Hypothalamus (tissue), 51 donors: ENCODE measurements at regions not wholly inside any gene's neighbourhood (a gene's known extent, or its start where the extent isn't known, plus 50 kb on each side); places are given as distances from the start of the nearest gene placed in this dataset.
A peak's percentile ranks its signal among the peaks of the same experiment; 100 is the strongest.

ENCODE experiments used
- DNase-seq, 51 donors: peaks; one replicate each; lab custom pipeline; 2025; lab: John Stamatoyannopoulos, UW

DNA sequence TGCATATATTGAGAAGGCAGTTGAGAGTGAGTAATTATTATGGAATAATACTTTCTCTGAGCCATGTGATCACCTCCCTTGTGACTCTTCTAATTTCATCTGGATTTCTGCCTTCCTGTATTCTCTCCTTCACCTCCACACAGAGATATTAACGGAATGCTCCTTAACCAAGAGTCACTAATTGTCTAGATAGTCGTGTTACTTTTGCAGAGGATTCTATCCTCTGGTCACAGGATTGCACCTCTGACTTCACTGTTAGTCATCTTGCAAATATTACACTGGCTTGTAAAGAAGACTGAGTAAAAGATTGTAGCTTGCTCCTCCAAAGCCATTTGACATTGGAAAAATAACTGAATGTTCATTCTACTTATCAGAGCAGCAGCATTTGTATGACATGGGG, 160.9 kb downstream of the SH2D1A start:
- DNase-seq = peak in 1 of 51 donors; percentile 0

DNA sequence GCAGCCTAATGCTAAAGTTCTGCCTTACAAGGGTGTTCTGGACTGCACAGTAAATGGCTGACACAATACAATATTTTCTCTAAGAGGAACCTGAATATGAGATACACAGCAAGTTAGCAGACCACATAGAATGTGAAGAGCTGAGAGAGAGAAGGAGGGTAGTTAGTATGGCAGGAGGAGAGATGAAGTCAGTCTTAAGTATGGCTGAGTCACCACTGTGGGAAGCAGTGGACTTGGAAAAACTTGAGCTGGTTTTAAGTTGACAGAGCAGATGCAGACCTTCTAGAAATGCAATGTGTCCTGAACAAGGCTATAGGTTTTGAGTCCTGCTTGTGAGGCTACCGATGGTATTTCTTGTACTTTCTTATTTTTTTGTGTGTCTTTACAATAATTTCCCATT, 172.5 kb downstream of the SH2D1A start:
- DNase-seq = no peak

DNA sequence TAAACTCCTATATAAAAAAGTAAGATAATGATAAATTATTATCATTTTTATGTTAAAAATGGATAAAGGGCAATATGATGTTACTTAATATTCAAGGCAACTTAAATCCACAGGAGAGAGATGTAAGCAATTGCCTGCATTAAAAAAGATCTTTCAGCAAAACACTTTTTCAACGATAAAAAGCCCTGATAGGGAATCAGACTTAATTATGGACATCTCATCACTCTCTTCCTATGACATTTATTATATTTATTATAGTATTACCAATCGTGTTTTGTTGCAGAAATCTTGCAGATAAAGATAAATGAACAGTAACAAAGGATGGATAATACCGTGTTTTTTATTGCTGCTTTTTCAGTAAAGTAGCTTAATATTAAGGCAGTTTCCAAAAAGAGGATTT, 178.5 kb downstream of the SH2D1A start:
- no peak for DNase-seq

DNA sequence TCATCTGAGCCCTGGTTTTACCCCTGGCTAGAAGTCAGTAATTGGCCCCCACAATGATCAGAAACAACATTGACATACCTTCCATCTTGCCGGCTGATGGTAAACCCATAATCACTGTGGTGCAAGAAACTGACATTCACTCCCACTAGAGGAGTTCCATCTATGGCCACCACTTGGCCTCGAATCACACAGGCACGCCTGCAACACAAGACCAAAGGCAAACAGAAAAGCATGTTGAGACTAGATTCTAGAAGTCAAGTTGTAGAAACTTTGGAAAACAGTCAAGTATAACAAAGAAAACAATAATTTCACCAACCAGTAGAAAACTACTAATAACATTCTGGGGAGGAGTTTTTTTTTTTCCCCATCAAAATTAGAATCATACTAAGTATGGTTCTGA, 183.4 kb downstream of the SH2D1A start:
- DNase-seq = no peak

DNA sequence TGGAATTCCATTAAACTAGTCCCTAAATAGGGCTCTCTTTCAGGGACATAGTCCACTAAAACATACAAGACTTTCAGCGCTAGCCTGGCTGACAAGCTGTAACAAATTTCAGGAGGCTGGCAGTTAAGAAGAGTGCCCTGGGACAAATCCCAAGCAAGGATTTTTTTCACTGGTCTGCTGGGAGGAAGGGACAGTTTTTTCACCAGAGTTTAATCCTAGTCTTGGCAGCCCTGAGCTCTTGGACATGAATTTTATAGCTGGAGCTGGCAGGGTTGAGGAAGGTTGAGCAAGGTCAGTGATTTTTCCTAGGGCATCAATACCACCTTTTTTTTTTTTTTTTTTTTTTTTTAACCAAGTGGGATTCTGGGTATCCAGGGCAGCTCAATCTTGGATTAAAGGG, 184.4 kb downstream of the SH2D1A start:
- DNase-seq = peak in 5 of 51 donors; percentile 0 to 3 (median 0)

DNA sequence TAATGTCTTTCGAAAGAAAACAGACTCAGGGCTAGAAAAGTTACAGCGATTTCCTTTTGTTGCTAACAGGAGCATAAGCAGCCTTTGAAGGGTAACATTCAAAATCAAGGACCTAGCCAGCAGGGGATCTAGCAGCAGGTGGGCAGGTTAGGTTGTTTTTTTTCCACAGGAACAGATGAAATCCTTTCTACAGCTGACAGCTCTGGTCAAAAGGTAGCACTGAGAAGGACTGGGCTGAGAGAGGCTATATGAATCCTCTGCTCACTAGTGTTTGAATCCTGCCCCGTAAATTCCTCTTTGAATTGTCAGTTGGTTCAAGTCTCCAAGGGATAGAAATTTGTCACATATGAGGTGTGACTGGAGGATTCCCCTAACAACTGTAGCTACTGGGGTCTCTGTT, 188.2 kb downstream of the SH2D1A start:
- no peak for DNase-seq

DNA sequence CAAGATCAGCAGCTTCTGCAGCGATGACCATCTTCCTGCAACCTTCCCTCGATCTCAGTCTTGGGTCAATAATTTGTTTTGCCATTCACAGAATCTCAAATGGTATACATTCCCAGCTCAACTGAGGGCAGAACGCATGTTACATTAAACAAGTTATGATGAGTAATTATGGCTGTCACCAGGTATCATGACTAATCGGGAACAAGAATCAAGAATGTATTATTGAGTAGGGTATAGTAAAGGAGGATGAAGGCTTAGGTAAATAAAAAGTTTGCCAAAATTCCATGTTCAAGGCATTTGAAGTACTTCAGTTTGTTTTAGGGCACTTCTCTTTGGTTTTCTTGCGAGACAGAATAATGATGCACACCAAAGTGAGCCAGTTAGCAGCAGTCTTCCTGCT, 194.1 kb downstream of the SH2D1A start:
- no peak for DNase-seq

DNA sequence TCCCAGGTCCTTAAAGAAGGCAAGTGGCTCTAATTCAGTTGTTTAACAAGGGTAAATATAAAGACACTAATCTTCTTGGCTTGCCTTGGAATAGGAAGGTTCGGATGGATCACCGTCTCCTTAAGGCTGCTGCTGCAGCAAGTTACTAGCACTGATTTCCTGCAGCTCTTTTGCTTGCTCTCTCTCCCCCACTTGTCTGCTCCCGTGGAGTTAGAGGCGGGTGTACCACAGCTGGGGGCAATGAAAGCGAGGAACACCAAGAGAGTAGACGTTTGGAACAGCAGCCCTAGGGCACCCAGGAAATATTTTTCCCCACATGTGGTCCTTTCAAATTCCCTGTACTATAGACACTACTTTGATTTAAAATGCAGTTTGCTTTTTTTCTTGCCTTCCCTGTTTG, 202.2 kb downstream of the SH2D1A start:
- DNase-seq = no peak

DNA sequence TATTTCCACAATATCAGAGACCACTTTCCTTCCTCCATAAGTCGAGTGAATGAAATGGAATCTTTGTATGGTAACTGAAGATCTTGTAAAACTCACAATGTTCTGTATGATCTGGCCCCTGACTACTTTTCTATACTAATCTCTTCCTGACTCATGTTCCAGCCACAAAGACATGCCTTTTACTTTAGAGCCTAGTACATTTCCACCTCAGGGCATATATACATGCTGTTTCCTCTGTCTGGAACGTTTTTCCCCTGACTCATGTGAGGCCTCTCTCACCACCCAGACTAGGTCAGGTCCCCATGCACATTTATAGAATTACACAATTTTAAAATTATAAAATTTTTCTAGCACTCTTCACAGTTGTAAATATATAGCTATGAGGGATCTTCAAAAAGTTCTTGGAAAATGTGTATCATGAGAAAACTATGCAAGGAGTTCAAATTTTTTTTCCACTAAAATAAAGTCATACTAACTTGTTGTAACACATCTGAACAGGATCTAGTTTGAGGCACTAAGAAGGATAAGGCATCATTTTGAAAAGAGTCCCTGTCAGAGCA, 208.8 kb downstream of the SH2D1A start:
- DNase-seq = no peak

DNA sequence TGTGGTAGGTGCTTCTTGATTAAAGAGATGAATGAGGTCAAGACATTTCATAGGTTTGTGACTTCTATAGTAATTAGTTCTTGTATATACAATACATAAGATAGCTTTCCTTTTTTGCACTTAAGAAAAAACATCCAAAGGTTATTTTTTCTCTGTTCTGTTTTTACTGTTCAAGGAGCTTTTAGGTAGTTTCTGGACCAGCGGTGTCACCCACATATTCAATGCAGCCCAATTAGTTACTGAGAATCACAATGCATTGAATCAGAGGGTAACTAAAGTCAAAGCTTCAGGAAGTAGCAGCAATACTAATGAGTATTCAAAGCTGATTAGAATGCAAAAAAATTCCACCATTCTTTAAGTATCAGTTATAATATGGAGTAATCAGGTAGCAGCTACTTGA, 211.6 kb downstream of the SH2D1A start:
- DNase-seq = no peak

DNA sequence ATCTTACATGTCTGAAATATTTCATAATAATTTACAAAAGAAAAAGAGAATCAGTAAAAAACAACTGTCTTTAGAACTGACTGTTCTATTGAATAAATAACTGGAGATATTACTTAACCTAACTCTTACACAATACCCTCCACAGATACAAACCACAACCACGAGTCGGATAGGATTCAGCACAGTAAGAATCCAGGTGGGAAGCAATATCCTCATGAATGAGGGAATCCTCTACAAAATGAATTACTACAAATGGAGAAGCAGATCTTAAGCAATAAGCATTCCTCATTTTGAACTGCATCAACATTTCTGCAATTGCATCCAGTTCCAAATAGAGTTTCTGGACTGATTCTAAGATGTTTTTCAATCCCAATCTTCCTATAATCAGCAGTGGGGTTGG, 227.1 kb downstream of the SH2D1A start:
- DNase-seq = no peak

DNA sequence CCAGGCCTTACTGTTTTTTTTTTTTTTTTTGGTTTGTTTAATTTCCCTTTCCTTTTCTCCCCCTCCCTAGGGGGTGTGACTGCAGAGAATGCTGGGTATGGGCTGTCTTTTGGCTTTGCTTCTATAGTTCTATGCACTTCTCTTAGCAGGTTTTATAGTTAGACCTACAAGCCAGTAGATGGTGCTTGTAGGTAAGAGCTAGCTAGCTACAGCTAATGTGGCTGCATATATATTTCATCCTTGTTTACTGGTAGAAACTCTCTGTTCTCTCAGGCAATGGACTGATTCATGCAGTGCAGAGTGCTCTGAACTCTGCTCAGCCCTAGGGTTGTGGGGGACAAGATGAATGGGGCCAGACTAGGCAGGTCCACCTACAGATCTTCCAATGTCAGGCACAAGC, 246.4 kb downstream of the SH2D1A start:
- DNase-seq = no peak

DNA sequence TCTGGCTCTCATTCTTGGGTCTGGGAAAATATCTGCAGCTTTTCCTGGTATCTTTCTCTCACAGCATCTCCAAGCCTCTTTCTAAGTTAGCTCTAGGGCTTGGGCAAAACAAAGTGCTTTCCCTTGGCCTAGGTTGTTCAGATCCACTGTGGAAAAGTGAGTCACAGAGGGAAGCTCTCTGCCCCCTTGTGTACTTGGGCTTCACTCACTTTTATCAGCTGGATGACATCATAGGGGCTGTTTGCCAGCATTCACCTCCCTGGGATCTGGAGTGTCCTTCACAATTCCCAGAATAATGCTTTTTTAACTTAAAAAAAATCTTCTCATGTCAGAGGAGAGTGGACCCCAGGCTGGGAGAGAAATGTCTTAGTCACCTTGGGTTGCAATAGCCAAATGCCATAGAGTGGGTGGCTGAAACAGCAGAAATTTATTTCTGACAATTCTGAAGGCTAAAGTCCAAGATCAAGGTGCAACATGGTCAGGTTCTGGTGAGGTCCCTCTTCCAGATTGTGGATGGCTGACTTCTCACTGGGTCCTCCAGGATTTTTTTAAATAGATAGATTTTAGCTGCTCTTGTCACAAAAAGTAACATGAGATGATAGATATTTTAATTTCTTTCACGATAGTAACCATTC, 247.8 kb downstream of the SH2D1A start:
- DNase-seq = no peak

DNA sequence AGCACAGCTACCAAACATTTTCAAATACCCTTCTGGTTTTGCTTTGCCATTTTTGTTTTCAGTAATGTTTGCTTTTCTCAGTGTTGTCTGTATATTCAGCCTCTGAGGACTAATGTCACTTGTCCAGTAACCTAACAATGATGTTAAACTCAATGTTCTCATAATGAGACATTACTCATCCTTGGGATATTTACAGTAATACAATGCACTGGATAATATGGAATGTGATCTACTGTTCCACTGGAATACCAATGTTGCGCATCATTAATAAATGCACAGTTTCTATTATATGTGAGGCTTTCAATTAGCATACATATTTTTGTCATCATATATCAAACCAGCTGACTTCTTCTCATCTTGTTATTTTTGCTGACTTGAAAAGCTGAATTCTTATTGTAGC, 259.1 kb downstream of the SH2D1A start:
- no peak for DNase-seq

DNA sequence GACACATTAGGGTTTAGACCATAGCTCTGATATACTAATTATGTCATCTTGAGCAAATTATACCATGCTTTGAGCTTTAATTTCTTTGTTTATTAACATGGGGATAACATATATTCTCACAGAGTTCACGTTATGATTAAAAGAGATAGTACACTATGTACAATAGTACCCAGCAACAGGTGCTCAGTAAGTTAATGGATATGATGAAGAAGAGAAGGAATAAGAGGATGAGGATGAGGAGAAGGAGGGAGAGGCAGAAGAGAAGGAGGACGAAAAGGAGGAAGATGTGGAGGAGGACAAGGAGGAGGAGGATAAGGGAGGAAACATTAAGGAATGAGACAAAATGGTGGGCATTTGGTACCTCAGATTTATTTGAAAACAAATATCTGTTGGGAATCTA, 260.4 kb downstream of the SH2D1A start:
- DNase-seq = no peak

DNA sequence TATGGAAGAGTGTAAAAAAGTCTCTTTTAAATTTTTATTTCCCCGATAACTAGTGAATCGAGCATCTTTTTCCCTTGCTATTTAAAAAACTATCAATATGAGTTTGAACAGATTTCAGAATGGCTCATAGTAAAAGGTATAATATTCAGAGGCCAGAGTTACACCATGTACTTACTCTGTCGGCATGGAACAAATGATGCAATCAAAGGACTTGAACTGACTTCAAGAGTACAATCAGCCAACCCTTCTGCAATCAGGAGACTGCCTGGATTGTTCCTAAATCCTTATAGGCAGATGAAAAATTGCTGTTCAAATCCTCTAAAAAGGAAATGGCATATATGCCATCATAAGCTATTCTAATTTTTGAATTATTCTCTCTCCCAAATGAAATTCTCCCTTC, 273.3 kb downstream of the SH2D1A start:
- DNase-seq = no peak

DNA sequence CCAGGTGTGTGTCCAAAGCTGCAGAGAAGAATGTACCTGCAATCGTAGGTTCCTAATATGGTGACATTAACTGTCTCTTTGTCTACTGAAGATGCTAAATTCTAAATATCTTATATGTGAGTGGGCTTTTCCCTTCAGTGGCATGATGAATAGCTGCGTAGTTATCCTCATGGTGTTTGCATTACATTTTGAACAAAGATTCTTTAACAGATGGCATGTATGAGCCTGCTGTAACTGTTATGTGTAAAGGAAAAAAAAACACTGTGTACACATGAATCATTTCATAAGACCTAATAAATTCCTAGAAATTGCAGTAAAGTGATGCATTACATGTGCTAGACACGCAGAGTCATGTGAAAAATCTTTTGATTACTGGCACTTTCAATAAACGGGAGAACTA, 288.0 kb downstream of the SH2D1A start:
- no peak for DNase-seq

DNA sequence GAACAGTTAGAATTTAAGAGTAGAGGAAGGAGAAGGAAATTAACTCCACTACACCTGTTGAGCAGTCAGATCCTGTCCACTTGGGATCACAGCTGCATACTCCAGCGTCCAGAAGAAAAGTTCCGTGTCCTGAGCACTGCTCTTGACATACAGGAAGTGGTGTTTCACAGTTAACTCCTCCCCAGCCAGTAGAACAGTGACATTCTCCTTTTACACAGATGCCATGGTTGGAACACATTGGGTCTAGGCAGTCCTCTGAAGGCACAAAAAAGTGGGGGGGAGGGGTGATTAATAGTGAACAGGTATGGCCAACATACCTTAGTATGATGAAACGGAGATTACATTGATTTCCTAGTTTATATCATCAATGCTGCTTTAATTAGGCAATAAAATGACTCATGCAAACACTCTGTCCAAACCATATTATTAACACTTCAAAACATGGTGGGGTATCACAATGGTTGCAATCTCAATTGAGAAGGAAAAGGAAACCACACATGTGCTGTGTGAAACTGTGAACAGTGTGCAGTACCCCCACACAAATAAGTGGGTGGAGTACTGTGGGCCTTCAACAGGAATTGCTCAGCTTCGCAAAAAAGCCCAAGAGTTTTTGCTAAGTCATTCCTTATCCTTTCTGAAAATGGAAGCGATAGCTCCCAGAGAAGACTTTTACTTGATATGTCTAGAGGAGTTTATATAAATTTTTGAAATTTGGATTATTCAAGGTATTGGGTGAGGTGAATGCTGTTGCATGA, 295.6 kb downstream of the SH2D1A start:
- no peak for DNase-seq

DNA sequence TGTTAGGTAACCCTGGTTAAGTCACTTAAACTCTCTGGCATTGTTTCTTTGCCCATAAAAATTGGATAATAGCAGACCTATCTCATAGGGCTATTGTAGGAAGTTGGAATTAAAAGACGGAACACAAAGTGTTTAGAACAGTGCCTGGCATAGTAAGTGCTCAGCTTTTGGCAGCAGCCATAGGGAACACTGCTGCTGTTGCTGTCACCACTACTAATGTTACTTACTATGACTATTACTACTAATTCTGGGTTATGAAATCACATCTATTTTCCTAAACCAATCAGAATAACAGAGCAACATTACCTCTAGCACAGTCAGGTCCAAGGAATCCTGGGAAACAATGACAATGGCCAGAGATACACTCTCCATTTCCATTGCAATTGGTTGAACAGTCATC, 300.0 kb downstream of the SH2D1A start:
- no peak for DNase-seq

DNA sequence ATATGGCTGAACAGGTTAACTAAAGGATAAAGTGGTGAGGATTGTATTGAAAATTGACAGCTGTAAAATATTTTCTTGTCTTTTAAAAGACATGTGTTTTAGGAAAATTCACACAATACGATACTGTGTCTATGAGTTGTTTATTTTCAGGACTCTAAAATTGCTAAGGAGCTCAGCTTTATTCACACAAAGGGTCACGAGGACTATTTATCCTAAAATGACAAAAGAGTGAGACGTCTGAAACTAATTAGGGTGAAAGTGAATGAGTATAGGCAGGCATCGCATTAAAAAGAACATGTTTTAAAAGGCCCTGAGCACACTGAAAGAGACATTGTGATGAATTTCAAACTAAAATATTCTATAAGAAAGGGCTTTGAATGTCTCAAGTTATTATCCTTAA, 304.7 kb downstream of the SH2D1A start:
- no peak for DNase-seq

DNA sequence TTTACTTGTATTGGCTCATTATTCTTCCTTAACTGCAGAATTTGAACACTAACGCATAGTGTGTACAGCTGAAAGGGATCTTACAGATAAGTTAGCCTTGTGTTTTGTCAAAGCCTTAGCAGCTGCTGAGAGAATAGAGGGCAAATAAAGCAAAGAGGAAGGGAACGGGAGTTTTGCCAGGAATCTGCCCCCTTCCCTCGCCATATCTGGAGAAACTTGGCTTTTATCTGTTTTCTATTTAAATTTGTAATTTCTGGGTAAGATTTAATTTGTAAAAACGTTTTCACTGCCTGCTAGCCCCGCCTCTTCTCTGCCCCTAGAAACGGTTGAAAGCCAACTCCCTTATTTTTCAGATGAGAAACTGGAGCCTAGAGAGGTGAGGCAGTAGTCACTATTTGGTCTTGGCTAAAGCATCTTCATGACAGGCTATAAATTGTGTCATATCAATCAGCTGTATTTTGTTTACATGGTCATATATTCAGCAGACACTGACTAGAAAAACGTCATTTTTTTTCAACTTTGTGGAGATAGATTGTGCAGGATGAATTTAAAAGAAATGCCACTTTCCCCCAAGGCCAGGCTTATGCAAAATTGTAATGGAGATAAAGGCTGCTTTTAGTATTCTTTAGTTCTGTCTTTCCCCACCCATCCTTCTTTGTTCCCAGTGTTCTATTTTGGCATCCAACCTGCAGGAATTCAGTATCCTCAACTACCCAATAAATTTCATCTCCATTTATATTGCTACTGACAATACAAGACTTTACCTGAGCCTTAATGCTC, 319.4 kb downstream of the SH2D1A start:
- DNase-seq = no peak

DNA sequence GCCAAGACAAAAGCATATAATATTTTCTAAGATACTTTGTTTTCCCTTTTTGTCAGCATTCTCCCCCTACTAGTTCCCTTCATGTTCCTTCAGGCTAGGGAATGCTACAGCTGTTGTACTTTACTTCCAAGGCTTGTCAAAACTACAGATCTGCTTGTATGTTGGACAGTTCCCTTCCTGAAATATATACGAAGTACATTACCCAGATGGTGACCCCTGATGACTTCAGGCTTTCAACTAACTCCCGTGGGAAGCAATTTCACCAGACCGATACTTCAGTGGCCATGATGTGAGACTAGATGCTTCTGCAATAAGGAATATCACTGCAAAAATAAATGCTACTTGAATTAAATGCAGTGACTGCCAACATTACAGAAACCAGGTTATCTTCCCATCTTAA, 332.8 kb downstream of the SH2D1A start:
- DNase-seq = no peak
